NCI-H345 treated with DMSO at 0.1 percent for 48 hours (cell line): ENCODE measurements at regions not wholly inside any gene's neighbourhood (a gene's known extent, or its start where the extent isn't known, plus 50 kb on each side); places are given as distances from the start of the nearest gene placed in this dataset.
"Not testable (repeated sequence)": the region's sequence is repeated elsewhere in the genome, so short reads cannot be mapped to it uniquely, and the experiment has no call there.

Source experiments
- DNase-seq: peaks from one replicate; lab custom pipeline; 2025; ENCODE audit not compliant: unreplicated experiment; lab: John Stamatoyannopoulos, UW

DNA sequence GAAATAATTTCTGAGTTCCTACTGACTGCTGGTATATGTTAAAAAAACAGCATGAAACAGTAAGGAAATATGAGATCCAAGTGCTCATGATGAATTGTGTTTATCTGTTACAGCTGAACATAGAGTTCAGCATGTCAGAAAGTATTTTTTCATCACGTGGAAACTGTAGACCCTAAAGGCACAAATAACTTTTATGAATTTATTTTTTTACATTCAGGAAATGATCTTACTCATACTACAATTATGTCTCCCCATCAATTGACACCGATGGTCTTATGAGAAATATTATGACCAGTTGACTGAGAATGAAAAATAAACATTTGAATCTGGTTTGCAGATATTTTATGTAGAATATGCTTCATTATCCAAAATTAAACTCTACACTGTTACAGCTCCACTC, 283.1 kb upstream of the SPANXN4 start:
- no peak for DNase-seq

DNA sequence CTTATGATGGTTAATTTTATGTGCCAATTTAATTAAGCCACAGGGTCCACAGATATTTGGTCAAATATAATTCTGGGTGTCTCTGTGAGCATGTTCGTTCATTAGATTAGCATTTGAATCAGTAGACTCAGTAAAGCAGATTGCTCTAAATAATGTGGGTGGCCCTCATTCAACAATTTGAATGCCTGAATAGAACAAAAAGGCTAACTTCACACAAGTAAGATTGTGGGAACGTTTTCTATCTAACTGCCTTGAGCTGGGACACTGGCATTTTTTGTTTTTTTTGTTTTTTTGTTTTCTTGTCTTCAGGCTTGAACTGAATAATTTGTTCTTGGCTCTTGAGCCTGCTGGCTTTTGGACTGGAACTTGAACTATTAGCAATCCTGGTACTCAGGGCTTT, 292.4 kb upstream of the SPANXN4 start:
- no peak for DNase-seq

DNA sequence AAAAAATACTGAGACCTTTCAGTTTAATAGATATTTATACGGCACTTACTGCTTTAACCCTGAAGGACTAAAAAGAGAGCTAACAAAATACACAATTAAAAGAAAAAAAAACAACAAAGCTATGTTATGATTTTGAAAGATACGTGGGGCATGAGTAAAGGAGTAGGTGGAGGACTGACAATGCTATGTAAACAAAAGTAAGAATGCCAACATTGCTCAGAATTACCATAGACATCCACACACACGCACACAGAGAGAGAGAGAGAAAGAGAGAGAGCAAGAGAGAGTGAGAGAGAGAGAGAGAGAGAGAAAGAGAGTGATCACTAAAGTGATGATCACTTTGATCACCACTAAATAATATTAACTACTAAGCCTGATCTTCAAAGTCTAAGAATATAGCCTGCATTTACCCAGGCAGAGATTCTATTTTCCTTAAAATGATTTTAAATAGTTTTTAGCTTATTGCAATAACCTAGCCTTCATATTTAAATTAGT, 313.9 kb upstream of the SPANXN4 start:
- DNase-seq = no peak

DNA sequence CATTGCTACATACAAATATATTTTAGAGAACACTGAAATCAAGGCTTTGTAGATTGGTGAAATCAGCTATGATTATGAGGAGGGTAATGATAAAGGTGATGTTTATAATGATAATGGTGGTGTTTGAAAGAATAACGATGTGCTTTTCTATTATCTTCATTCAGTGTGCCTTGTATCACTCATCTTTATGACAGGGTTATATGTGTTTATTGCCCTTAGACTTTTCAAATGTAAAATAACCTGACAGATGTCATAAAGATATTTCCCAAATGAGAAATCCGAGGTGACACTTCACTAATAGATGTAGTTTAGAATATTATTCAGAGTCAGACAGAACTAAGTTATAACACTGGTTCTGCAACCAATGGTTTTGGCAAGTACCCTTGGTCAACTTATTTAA, 323.0 kb upstream of the SPANXN4 start:
- DNase-seq = no peak

DNA sequence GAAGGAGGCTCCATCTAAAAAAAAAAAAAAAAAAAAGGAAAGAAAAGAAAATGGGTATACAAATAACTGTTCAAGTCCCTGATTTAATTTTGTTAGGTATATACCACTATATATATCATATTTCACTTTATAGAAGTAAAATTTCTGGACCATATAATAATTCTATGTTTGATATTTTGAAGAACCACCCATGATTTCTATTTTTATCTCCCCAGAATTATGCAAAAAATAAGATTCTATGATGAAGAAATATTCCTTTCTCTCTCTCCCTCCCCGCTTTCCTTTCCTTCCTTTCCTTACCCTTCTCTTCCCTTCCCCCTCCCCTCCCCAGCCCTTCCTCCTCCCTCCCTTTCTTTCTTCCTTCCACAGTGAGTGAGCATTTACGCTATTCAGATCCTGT, 337.5 kb upstream of the SPANXN4 start:
- no peak for DNase-seq

DNA sequence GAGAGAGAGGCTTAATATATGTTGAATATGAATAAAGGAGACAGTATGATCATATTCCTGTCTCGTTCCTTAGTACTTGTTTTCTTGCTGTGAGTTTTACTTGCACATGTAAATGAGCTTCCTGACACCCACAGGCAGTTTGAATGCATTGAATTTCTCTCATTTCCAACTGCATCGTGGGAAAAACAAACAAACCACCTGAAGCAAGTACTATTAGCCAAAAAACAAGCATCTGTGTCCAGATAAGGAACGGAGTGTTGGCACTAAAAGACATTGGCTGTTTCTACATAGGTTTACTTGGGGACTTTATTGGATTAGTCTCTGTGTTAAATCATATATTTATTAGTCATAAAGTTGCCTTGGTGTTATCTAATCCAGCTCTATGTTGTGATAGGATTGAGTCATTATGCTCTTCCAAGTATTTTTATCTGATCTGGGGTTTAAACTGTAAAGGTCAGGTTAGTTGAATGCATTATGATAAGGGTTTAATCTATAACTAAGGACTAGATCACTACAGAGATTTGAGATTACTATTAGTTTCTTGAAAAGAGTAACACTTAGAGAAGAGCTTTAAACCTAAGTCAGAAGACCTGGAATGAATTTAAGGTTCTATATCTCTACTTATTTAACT, 339.0 kb upstream of the SPANXN4 start:
- DNase-seq = no peak

DNA sequence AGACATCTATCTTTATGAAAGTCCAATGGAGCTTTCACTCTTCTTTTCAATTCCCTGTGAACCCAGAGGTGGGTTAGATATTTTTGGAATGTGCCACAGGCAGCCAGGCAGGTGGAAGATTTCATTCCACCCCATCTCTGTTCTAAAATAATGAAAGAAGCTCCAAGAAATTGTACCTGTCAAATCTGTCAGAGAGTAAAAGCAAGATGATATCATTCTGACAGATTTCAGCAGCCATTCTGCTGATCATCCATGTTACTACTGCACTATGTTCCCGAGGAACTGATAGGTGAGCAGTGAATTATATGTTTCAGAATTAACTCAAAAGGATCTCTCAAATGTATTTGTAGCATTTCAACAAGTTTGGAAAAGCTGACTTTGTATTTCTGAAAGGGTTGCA, 339.5 kb upstream of the SPANXN4 start:
- DNase-seq = no peak

DNA sequence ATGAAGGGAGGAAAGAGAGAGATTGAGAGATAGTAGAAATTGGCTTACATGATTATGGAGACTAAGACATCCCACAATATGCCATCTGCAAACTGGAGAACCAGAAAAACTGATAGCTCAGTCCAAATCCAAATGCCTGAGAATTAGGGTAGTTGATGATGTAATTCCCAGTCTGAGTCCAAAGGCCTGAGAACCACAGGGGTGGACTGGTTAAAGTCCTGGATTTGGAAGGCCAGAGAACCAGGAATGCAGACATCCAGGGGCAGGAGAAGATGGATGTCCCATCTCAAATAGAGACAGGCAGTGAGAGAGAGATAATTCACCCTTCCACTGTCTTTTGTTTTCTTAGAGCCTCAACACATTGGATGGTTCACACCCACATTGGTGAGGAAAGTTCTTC, 345.7 kb upstream of the SPANXN4 start:
- DNase-seq = no peak

DNA sequence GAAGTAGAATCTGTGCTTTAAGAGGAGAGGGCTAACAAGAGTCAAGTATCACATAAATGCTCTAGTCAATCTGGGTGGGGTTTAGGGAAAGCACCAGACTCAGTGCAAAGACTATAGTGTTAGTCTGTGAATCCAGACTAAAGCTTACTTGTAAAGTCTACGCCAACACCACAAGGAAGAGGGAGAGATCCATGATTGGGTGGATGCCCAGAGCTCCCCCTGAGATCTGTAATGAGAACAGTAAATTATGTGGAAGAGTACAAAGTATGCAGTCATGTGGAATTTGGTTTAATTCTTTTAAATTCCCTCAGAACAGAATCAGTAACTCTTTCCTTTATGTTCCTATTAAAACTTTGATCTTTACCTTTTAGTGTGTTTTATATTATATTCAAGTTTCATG, 354.7 kb upstream of the SPANXN4 start:
- DNase-seq = no peak

DNA sequence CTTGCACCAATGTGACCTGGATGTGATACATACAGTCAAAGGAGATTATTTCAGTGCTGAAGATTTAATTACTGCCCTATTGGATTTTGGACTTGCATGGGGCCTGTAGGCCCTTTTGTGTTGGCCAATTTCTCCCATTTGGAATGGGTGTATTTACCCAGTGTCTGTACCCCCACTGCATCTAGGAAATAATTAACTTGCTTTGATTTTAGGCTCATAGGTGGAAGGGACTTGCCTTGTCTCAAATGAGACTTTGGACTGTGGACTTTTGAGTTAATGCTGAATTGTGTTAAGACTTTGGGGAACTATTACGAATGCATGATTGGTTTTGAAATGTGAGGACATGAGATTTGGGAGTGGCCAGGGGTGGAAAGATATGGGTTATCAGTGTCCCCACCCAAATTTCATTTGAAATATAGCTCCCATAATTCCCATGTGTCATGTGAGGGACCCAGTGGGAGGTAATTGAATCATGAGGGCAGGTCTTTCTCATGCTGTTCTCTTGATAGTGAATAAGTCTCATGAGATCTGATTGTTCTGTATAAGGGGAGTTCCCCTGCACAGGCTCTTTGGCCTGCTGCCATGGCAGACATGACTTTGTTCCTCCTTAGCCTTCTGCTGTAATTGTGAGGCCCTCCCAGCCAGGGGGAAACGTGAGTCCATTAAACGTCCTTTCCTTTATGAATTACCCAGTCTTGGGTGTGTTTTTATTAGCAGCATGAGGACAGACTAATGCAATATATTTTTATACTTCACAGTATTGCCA, 362.2 kb upstream of the SPANXN4 start:
- DNase-seq = no peak

DNA sequence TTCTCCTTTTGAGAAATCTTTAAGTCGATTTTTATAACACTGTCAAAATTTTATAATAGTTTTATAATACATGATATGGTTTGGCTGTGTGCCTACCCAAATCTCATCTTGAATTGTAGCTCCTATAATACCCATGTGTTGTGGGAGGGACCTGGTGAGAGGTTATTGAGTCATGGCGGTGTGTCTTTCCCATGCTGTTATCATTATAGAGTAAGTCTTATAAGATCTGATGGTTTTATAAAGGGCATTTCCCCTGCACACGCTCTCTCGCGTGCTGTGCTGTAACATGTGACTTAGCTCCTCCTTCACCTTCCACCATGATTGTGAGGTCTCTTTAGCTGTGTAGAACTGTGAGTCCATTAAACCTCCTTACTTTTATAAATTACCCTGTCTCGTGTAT, 364.0 kb upstream of the SPANXN4 start:
- no peak for DNase-seq

DNA sequence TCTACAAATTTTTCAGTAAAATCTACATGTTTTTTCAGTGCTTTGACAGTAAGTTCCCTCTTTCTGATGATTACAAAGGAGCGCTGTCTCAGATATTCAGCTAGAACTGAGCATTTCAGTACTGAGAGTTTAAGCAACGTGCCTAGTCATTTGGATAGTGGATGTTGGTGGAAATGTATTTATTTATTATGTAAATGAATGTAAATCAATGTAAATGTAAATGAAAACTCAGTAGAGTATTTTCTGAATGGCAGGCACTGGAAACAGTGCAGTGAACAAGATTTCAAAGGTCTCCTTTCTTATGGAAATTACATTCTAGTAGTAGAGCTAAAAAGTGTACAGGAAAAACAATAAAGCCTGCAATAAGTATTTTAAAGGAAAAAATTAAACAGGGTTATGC, 370.2 kb upstream of the SPANXN4 start:
- no peak for DNase-seq

DNA sequence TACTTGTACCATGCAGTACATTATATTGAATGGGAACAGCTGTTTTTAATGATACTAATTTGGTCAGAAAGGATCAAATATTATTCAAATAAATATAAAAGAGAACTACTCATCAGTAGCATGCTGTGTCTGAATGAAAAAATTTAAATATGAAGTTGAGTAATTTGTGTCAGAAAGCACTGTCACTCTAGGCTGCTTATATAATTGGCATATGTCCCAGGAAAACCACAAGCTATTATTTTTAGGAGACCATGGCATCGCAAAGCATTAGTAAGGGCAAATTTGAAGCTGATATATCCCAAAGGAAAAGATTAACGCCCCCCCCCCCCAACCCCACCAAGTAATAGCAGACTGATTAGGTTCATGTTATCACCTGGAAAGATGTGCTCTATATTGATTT, 388.5 kb upstream of the SPANXN4 start:
- no peak for DNase-seq

DNA sequence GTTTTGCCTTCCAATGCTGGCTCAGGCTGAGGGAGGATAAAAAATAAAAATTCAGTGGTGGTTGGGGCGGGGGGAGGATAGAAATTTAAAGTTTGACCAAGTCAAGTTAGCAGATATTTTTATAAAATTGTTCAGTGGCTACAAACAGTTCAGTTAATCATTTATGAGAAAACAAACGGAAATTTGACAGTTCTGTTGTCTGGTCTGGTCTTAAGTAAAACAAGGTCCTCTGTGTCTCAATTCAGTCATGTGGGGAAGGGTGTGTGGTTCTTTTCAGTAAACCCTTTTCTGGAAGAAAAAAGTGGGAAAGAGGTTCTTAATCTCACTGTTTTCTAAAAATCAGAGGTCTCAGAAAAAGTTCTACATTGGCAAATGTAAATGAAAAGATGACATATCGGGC, 409.1 kb upstream of the SPANXN4 start:
- no peak for DNase-seq

DNA sequence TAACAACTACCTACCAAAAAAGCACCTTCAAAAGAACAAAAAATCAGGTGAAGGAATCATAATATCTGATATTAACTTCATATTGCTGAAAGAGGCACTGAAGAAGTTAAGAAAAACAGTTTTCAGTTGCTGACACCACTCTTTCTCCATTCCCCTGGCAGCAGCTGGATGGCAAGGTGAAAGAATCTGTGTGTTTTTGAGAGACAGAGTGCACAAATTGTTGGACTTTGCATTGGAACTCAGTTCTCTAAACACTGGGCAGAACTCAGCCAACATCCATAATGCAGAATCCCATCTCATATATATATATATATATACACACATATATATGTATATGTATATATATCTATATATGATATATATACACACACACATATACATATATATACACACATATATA, 408.3 kb upstream of the MAGEC2 start:
- no peak for DNase-seq

DNA sequence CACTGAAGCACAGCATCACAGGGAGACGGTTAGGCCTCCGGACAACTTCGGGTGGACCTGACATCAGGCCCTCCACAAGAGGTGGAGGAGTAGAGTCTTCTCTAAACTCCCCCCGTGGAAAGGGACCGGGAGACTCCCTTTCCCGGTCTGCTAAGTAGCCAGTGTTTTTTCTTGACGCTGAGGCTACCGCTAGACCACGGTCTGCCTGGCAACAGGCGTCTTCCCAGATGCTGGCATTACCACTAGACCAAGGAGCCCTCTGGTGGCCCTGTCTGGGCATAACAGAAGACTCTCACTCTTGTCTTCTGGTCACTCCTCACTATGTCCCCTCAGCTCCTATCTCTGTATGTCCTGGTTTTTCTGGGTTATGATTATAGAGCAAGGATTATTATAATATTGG, 401.5 kb upstream of the MAGEC2 start:
- not testable (repeated sequence) for DNase-seq

DNA sequence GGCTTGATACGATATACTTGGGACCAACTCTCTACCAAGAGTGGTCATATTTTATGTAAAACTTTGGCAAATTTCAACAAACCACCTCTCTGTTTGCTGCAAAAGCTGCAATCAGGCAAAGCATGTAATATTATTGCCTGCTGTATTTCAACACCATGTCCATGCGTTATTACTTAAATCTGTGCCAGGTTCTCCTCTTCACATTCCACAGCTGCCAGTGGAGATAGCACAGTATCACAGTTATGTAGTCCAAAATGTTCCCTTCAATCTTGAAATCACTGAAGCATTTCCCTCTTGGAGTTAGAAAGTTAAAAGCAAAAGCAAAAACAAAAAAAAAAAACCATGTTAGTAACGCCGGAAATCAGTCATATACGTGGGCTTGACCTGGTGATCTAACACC, 396.7 kb upstream of the MAGEC2 start:
- DNase-seq = no peak

DNA sequence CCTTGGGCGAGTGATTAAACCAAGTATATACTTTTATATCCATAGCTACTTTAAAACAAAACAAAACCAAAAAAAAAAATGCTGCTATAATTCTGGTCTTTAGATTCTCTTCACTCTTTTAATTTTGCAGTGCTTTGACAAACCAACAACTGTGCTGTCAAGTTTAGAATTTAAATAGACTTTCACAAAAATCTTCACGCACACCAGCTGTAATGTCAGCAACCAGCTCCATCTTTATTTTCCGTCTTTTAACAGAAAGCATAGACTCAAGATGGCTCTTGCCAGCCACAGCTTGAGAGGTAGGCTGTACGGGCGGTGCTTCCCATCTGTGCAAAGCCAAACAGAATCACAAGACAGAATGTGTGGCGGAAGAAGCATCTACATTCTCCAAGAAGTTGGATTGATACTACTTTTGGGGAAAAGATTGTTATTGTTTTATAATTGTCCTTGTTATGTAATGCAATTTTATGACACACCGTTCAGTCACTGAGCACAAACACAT, 388.3 kb upstream of the MAGEC2 start:
- no peak for DNase-seq

DNA sequence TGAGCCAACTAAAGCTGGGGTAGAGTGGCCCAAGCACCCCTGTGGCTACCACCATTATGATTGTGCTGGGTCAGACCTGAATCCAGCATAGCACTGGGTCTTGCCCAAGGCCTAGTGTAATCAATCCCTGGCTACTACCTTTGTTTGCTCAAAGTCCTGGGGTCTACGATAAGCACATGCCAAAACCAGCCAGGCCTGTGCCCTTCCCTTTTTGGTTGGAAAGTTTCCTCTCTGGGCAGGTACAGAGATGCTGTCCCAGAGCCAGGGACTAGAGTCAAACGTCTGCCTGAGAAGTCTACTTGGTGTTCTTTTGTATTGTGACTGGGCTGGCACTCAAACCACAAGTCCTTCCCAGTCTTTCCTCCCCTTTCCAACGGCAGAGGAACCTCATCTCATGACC, 371.5 kb upstream of the MAGEC2 start:
- DNase-seq = no peak

DNA sequence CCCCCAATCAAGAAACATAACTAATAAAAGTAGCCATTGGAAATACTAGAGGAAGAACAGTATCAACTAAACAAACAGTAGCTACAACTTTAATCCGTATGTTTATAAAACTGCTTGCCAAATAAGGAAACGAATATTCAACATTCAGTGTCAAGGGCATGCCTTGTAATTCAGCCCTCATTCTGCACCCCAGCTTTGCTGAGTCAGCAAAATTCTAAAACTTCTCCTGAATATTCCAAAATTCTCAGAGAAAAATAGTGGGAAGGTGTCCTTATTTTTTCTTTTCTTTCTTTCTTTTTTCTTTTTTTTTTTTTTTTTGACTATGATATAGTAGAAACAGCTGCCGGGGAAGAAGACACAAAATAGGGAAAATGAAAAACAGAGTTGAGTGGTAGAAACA, 344.8 kb upstream of the MAGEC2 start:
- DNase-seq = no peak

DNA sequence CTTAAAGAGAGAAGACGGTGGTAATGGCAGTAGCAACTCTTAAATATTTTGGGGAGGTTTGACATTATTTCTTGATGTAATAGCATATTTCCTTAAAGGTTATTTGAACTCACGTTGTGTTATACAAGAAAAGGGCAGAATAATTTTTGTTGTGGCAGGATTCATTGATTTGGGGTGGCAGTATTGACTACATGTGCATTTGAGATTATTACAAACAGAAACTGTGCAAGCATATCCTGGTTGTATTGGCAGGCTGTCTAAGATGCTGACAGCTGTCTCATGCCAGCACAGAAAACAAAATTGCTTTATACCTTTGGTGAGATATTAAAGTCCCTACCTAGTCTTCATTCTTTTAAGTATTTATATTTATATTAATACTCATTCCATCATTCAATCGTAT, 300.7 kb upstream of the MAGEC2 start:
- DNase-seq = no peak

DNA sequence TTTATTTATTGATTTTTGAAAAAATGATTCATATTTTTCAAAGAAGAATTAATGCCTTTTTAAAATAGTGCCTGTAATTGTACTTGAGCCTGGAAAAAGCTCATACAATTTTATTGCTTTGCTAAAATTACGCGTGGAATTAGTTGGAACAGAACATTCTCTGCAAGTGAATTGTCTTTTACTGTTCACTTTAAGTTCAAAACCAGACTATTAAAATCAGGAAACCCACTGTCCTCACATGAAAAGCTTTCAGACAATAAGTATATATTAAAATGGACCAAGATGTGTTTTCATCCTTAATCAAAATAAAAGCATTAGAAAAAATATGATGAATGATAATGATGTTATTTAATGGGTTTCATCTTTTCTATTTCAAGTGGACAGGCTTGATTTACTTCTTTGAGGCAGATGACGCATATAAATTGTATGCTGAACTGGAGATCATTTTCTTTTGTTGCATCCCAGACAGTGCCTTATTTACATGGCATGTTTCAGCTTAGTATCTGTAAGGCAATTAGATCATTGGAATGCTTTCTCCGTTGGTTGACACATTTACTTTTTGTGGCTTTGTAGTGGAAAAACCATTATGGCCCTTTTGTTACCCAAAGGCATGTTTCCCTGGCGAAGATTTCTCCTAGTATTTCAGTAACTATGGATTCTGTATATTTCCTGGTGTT, 299.0 kb upstream of the MAGEC2 start:
- DNase-seq = no peak
